GM21390 (cell line): ENCODE measurements at regions not wholly inside any gene's neighbourhood (a gene's known extent, or its start where the extent isn't known, plus 50 kb on each side); places are given as distances from the start of the nearest gene placed in this dataset.
"Not testable (repeated sequence)": the region's sequence is repeated elsewhere in the genome, so short reads cannot be mapped to it uniquely, and the experiment has no call there.

Experiments used
- ATAC-seq: cut with Tn5 transposase; IDR thresholded peaks from one replicate; pipeline ENCODE4 v1.9.1; 2021; ENCODE audit not compliant: unreplicated experiment

DNA sequence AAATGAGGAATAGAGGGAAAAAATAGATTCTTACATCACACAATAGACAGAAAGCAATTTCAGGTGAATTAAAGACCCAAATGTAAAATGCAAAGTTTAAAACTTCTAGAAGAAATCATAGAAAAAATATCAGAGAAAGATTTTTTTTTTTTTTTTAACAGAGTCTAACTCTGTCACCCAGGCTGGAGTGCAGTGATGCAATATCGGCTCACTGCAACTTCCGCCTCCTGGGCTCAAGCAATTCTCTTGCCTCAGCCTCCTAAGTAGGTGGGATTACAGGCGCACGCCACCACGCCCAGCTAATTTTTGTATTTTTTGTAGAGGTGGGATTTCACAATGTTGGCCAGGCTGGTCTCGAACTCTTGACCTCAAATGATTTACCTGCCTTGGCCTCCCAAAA is 141.8 kb downstream of the COPRS start:
- ATAC-seq = not testable (repeated sequence)

DNA sequence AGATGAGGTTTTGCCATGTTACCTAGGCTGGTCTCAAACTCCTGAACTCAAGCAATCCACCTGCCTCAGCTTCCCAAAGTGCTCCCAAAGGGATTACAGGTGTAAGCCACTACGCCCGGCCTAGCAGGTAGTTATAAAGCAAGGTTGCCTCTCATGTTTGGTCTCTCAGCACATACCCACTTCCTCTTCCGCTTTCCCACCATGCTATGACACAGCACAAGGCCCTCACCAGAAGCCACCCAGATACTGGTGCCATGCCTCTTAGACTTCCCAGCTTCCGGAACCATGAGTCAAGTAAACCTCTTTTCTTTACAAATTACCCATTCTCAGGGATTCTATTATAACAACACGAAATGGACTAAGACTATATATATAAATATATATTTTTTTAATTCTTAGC is 143.6 kb downstream of the COPRS start:
- ATAC-seq = no peak

DNA sequence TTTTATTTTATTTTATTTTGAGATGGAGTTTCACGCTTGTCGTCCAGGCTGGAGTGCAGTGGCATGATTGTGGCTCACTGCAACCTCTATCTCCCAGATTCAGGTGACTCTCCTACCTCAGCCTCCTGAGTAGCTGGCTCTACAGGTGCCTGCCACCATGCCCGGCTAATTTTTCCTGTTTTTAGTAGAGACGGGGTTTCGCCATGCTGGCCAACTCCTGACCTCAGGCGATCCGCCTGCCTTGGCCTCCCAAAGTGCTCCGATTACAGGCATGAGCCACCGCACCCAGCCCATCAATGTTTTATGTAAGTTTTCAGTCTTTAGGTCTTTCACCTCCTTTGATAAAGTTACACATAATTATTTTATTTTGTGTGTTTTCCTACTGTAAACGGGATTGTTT is 154.6 kb downstream of the COPRS start:
- no peak for ATAC-seq

GRCh38 chr17:31702041-31702440 is 157.0 kb downstream of the COPRS start:
- ATAC-seq = no peak

DNA sequence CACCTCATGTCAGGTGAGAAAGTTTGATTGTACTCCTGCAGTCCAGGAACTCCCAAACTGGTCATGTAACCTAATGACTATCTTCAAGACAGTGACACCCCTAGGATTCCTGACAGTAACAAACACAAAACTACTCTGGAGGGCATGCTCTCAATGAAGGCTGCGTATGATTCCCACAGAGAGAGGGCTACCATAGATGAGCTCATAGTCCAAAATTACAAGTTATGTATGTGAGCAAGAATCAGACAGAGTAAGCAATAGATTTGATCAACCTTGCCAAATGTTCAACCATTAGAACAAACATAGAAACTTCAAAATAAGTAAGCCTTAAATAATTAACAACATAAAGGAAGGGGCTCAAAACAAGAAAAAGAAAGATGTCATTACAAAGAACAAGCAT is 158.1 kb downstream of the COPRS start:
- no peak for ATAC-seq

- no peak for ATAC-seq
Measured at GRCh38 chr17:31699886-31700285, 159.2 kb downstream of the COPRS start.

- no peak for ATAC-seq
Measured at GRCh38 chr17:31699281-31699680, 159.8 kb downstream of the COPRS start.

DNA sequence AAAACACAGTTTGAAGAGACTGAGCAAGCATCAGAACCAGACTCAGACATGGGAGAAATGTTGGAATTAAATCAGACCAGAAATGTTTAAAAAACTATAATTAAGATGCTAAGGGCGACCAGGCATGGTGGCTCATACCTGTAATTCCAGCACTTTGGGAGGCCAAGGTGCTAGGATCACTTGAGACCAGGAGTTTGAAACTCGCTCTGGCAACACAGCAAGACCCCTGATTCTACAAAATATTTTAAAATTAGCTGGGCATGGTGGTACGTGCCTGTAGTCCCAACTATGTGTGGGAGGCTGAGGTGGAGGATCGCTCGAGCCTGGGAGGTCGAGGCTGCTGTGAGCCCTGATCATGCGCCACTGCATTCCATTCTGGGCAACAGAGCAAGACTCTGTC is 160.3 kb downstream of the COPRS start:
- ATAC-seq = no peak

- ATAC-seq = no peak
Measured at GRCh38 chr17:31697838-31698237, 161.2 kb downstream of the COPRS start.

DNA sequence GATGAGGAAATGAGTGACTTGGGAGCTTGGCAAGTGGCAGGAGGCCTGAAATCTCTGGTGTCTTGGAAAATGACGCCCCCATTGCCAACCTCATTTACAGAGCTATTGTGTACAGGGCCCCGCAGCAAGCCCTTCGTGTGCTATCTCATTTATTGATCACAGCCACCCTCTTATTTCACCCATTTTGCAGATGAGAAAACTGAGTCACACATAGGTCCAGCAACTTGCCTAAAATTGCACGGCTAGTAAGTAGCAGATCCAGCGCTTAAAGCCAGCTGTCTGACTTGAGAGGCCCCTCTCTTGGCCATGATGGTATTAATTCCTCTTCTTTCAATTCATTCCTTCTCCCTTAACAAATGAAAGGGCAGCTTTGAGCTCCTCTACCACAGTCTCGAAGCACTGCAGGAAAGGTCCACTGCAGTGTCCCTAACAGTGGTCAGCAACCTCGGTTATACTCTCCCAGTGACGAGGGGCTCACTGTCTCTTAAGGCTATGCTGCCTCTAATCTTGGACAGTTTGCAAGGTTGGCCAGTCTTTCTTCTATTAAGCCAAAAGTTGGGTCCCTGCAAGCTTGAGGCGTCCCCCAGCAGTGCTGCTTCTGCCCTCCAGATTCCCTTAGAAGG is 162.2 kb downstream of the COPRS start:
- no peak for ATAC-seq

DNA sequence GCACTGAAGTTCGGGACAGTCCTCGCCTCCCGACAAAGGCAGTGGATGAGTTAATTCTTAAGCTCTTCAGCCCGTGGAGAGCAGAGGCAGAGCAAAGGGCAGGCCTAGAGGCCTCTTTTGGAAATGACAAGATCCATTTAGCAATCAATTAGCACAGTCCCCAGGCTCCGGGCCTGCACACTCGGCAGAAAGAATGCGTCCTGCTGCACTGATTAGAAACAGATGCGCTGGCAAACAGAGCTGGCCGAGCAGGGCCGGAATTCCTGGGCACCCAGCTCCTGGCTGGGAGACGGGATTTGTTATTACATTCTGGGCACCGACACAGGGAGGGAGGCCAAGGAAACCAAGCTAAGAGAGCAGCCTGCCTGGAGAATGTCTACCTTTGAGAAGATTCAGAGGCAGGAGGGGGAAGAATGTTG is 162.9 kb downstream of the COPRS start:
- no peak for ATAC-seq

- no peak for ATAC-seq
Measured at GRCh38 chr17:31695456-31696090, 163.5 kb downstream of the COPRS start.

DNA sequence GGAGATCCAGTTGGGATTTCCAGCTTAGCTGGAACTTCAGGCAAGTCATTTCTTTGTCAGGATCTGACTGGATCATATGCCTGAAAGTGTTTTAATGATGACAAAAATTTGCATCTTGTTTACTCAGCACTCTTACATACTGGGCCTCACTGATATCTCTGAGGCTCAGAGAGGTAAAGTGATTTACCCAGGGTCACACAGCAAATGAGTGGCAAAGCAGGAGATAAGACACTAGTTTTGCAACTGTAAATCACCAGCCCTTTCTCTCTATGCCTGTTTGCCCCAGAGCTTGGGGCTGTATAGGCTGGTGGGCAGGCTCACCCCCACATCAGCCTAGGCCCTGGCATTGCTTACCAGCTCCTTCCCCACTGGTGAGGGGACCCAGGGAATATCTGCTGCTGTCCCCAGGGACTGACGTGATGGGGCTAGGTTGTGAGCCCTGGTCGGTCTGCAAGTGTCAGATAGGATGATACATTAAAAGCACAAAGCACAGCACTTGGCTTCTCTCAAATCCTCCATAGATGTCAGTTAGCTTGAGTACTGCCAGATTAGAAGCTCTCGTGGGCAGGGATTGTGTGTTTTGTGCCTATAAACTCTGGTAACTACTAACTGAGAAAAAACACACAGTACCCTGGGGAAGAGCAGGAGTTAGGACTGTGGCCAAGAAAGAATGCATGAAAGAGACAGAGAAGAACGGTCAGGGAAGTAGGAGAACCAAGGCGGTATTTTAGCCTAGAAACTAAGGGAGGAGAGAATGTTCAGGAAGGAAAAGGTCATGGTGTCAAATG is 165.4 kb downstream of the COPRS start:
- ATAC-seq = no peak

DNA sequence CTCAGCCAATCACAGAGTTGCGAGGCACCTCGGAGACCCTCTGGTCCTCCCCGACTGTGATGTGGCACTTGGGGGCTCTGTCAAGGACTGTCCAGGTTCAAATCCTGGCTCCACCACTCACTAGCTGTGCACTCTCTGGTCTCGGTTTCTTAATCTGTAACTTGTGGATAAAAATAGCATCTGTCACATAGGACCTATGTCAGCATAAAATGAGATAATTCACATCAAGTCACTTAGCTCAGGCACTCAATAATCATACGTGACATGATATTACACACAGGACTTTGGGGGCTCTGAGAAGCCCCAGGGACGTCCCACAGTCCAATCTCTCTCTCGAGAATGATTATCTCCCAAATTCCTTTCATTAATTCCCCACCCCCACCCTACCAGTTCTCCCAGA is 166.4 kb downstream of the COPRS start:
- no peak for ATAC-seq

- no peak for ATAC-seq
Measured at GRCh38 chr17:31692027-31692426, 167.0 kb downstream of the COPRS start.

GRCh38 chr17:31691251-31691905 is 167.7 kb downstream of the COPRS start:
- ATAC-seq = no peak

GRCh38 chr17:31690151-31690551 is 168.9 kb downstream of the COPRS start:
- no peak for ATAC-seq

- no peak for ATAC-seq
Measured at GRCh38 chr17:31688701-31689100, 170.3 kb downstream of the COPRS start.

- no peak for ATAC-seq
Measured at GRCh38 chr17:31687505-31688126, 171.4 kb downstream of the COPRS start.

- no peak for ATAC-seq
Measured at GRCh38 chr17:31686495-31686894, 172.5 kb downstream of the COPRS start.

DNA sequence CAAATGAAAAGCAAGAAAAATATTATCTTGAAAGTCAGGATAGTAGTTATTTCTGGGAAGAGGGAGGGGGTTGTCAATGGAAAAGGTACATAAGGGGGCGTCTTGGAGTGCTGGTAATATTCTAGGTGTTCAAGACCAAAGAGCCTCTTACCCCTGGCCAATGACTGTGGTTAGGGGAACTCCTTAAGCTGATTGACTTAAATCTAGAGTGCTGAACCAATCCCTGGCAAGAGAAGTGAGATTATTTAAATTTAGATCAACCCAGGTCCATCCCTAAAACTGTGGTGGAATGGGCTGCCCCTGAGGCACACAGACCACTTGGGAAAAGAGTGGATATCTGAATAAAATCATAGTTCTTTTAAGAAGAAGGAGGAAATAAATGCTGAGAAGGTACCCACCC is 174.1 kb downstream of the COPRS start:
- ATAC-seq = no peak
